ENCODE measurements at regions not wholly inside any gene's neighbourhood (a gene's known extent, or its start where the extent isn't known, plus 50 kb on each side); places are given as distances from the start of the nearest gene placed in this dataset.

GRCh38 chr14:40599725-40600124 lies 1007.0 kb upstream of the LRFN5 start:
- TF ChIP-seq CTCF (IDR thresholded peaks at IDR 0.05 in 8 of 11, conservative IDR thresholded peaks at IDR 0.05 in 3 of 11) (no peak), POLR2A (IDR thresholded peaks at IDR 0.05) (no peak), POLR2AphosphoS5 (IDR thresholded peaks at IDR 0.05) (no peak)
